GM12864 (cell line): ENCODE measurements at regions not wholly inside any gene's neighbourhood (a gene's known extent, or its start where the extent isn't known, plus 50 kb on each side); places are given as distances from the start of the nearest gene placed in this dataset.

Experiments
- DNase-seq: peaks from one replicate; pipeline ENCODE4 v3.0.0-alpha.2; 2011; ENCODE audit warnings: low read depth
- H3K4me3 ChIP-seq: 2 replicates; pipeline ENCODE4 v1.5.1; 2011; ENCODE audit warnings: mild to moderate bottlenecking, low read depth, low read length, control low read depth
- TF ChIP-seq, protein P1 (sequence below): IDR thresholded peaks from 2 replicates; pipeline ENCODE4 v1.5.1; 2011; ENCODE audit warnings: low read depth, mild to moderate bottlenecking, moderate library complexity, low read length, control low read depth, inconsistent platforms; ENCODE audit errors: missing control alignments

DNA sequence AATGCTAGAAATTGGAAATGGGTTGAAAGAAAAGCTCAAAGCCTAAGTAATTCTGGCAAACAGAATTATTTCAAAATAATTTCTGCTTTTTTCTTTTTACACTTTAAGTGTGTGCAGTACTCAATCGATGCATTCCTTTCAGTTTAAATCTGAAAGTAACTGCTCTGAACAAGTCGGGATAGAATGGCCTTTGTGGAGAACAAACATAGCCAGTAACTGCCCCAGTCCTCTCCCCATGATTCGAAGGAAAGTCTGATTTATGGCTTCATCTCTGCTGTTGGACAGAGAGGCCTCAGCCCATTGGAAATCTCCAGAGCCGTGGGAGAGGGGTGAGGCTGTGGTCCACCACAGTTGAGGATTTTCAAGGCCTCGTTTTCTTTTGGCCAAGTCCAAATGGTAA lies 174.0 kb upstream of the TLL1 start:
- H3K4me3 ChIP-seq, result no peak overlapping the region
- TF ChIP-seq, protein P1, sequence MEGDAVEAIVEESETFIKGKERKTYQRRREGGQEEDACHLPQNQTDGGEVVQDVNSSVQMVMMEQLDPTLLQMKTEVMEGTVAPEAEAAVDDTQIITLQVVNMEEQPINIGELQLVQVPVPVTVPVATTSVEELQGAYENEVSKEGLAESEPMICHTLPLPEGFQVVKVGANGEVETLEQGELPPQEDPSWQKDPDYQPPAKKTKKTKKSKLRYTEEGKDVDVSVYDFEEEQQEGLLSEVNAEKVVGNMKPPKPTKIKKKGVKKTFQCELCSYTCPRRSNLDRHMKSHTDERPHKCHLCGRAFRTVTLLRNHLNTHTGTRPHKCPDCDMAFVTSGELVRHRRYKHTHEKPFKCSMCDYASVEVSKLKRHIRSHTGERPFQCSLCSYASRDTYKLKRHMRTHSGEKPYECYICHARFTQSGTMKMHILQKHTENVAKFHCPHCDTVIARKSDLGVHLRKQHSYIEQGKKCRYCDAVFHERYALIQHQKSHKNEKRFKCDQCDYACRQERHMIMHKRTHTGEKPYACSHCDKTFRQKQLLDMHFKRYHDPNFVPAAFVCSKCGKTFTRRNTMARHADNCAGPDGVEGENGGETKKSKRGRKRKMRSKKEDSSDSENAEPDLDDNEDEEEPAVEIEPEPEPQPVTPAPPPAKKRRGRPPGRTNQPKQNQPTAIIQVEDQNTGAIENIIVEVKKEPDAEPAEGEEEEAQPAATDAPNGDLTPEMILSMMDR, result no peak
- no peak for DNase-seq

DNA sequence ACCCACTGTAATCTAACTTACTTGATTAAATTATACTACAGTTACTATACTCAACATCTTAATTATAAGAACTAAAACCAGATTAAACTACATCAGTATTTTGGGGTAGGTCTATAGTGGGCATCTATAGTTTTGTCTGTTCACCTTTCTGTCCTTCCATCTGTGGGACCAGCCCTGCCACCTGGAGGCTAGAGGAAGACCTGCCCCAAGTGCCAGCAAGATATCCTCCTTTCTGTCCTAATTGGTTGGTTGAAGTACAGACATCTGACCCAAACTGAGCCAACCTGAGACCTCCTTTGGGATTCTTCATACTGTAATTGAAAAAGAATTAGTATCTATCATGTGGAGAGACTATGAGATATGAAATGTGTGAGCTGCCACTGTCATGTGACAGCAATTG lies 172.2 kb upstream of the TLL1 start:
- TF ChIP-seq, protein P1, result peak; percentile 16
- no peak overlapping the region for H3K4me3 ChIP-seq
- no peak for DNase-seq

DNA sequence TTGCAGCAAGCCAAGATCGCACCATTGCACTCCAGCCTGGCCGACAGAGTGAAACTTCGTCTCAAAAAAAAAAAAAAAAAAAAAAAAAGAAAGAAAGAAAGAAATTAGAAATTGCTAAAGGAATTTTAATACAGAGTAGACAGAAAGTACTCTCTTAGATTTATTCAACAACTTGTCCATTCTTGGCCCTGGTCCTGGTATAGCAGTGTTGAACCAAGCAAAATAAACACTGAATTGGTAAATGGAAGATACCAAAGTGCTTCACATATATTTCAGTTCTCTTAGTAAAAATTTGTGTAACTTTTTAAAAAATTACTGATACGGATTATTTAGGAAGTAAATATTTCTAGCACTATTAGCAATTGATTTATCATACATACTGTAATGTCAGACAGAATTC lies 165.9 kb upstream of the TLL1 start:
- TF ChIP-seq, protein P1, result no peak
- no peak overlapping the region for H3K4me3 ChIP-seq
- no peak for DNase-seq

DNA sequence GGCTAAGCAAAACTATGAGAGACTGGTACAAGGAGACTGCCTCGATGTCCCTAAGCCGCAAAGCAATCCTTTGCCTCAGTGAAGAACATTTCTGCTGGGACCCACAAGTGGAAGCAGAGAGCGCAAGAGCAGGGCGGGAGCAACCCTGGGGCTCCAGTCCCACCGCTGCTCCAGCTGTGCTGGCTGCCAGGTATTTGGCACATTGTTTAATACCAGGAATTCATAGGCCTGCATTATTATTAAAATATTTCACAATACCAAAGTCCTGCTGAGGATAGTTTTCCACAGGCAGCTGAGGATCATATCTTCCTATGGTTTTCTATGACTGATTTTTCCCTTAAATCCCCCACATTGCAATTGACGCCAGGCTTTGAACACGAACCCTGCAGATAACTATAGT lies 163.5 kb upstream of the TLL1 start:
- no peak for DNase-seq
- TF ChIP-seq, protein P1, result no peak
- H3K4me3 ChIP-seq, result no peak overlapping the region

DNA sequence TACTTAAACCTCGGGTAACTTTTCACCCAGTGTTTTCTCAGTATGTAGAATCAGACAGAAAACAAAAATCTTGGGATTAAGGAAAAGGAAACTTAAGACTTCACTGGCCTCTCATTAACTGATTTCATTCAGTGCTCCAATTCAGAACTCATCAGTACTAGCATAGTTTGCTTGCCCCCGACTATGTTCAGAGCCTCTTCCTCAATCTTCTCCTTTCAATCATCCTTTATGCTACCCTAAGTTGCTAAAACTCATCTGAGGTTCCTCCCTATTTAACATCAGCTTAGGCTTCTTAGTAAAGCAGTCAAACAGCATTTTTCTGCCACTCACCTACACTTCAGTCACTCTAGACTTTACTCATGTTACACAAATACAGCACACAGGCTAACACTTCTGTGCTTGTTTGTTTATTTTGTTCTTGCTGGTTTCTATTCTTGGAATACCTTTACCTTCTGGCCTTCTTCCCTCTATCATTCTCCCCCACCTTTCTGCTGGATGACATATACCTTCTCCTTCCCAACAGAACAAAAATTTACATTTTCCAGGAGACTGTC lies 163.0 kb upstream of the TLL1 start:
- TF ChIP-seq, protein P1, result no peak
- no peak for DNase-seq

DNA sequence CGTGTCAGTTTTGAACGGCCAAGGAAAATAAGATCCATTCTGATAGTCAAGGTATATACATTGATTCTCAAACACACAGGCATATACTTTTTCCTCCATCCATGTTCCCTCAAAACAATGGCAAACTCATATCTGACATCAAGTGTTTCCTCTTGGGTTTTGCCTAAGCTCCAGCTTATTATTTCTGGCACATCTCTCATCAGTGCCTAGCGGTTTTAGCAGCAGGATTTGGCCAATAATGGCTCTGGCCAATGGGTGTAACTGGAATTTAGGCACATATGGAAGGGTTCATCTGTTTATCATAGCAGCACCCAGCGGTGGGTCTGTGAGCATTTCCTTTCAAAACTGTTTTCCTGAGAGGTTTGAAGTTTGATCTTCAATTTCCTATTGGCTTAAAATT lies 161.6 kb upstream of the TLL1 start:
- TF ChIP-seq, protein P1, result no peak

More for the DNA sequence above, 163.0 kb upstream of the TLL1 start:
- no peak overlapping the region for H3K4me3 ChIP-seq

DNA sequence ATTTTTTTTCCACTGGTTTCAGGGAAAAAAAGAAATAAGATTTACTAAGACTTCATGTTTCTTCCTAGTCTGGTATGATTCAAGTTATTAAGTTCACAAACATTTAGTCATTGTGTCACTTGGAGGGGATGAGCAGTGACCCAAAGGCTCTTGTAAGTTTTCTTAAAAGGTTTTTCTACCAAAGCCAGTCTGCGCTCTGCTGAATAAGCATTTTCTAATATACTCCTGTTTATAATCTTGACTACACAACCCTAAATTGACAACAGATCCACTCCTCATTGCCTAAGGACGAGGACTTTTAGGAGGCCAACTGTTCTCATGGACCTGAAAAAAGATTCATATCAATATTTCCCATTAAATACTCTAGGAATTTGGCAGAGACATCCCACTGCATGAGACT lies 161.1 kb upstream of the TLL1 start:
- TF ChIP-seq, protein P1, result no peak
- DNase-seq, result no peak
- no peak overlapping the region for H3K4me3 ChIP-seq

More for the DNA sequence above, 161.6 kb upstream of the TLL1 start:
- no peak for DNase-seq
- H3K4me3 ChIP-seq, result no peak overlapping the region
